ENCODE measurements at regions not wholly inside any gene's neighbourhood (a gene's known extent, or its start where the extent isn't known, plus 50 kb on each side); places are given as distances from the start of the nearest gene placed in this dataset.

- TF ChIP-seq RELA (IDR thresholded peaks at IDR 0.05; ENCODE audit: borderline replicate concordance, partially characterized antibody) (no peak), CHD2 (IDR thresholded peaks at IDR 0.05; ENCODE audit: borderline replicate concordance, low read depth, low read length) (no peak), LARP7 (IDR thresholded peaks at IDR 0.05) (no peak), ZNF217 (IDR thresholded peaks at IDR 0.05) (no peak), CREB1 (IDR thresholded peaks at IDR 0.05; ENCODE audit: low read depth) (no peak), IKZF2 (IDR thresholded peaks at IDR 0.05) (no peak), HCFC1 (IDR thresholded peaks at IDR 0.05; ENCODE audit: low read length) (no peak)
Measured at GRCh38 chr1:57578680-57579079, 154.8 kb upstream of the DAB1 start (continued).

- Histone ChIP-seq H3K79me2 (ENCODE audit: control insufficient read depth, insufficient read depth, low read length) (no peaks in the 10 kb centered on the region), H3K27me3 (replicated peaks in 1 of 2; ENCODE audit: control insufficient read depth in 2 of 2, insufficient read depth in 2 of 2, low read length in 1 of 2) (no peaks in the 10 kb centered on the region), H3K4me1 (ENCODE audit: control insufficient read depth, insufficient read depth, low read length) (no peaks in the 10 kb centered on the region), H3K9ac (ENCODE audit: control insufficient read depth, insufficient read depth, low read length) (no peak overlapping the region), H2AFZ (ENCODE audit: control insufficient read depth, low read depth, low read length) (no peak overlapping the region), H3K27ac (ENCODE audit: control insufficient read depth, insufficient read depth) (no peak overlapping the region), H3K36me3 (ENCODE audit: control insufficient read depth in 2 of 2, insufficient read depth in 2 of 2, low read length in 1 of 2) (no peaks in the 10 kb centered on the region), H3K4me2 (ENCODE audit: control insufficient read depth, insufficient read depth) (no peak overlapping the region), H3K4me3 (no peak overlapping the region), H4K20me1 (ENCODE audit: control insufficient read depth, insufficient read depth) (no peaks in the 10 kb centered on the region), H3K9me3 (replicated peaks; ENCODE audit: control insufficient read depth, insufficient read depth, low read length) (no peaks in the 10 kb centered on the region)
- ChIA-PET RAD21 (ENCODE audit: unreplicated experiment) (no interaction called here), CTCF (no interaction called here), POLR2A (no interaction called here), SMC1A (ENCODE audit: uncharacterized antibody, unreplicated experiment) (interaction anchor here (0.5 to 0.6 kb wide), 2 partner anchors 52 to 442 kb away, joined by 3 read pairs; no protein-coding TSS in a partner anchor)
- TF ChIP-seq FOXM1 (IDR thresholded peaks at IDR 0.05; ENCODE audit: low read depth, low read length), result no peak
- TF ChIP-seq E2F4 (IDR thresholded peaks at IDR 0.05; ENCODE audit: low read depth, low read length), result no peak
- TF ChIP-seq WRNIP1 (IDR thresholded peaks at IDR 0.05; ENCODE audit: borderline replicate concordance, low read depth, low read length), result no peak
- TF ChIP-seq SUPT20H (IDR thresholded peaks at IDR 0.05; ENCODE audit: borderline replicate concordance, control insufficient read depth, low read depth, low read length), result no peak
- no peak for TF ChIP-seq ATF2 (IDR thresholded peaks at IDR 0.05; ENCODE audit: low read length)
- no peak for TF ChIP-seq NFYB (IDR thresholded peaks at IDR 0.05; ENCODE audit: insufficient read depth, low read depth, low read length)
- WGBS (ENCODE audit: insufficient coverage, insufficient replicate concordance, low lambda C conversion rate, missing lambda C conversion rate), result 4% methylated on average over 2 of the region's 2 CpGs
- intact Hi-C loops (cut with micrococcal nuclease; ENCODE audit: unreplicated experiment), result no loop called here
- no peak for ATAC-seq
- no peak for DNase-seq (ENCODE audit: low read depth, low spot score)
- FAIRE-seq, result no peak
- in situ Hi-C loops (cut with MboI), result no loop called here
- no TSS peak for BruUV-seq (replicated peaks)
Measured at GRCh38 chr1:57578099-57578498, 154.2 kb upstream of the DAB1 start.

All from GM12878 (cell line).